GM12865 (cell line): ENCODE measurements at regions not wholly inside any gene's neighbourhood (a gene's known extent, or its start where the extent isn't known, plus 50 kb on each side); places are given as distances from the start of the nearest gene placed in this dataset.

Experiments used
- DNase-seq: peaks from one replicate; pipeline ENCODE4 v3.0.0; 2010; ENCODE audit warnings: low read depth
- H3K4me3 ChIP-seq: 2 replicates; pipeline ENCODE4 v1.5.1; 2011; ENCODE audit warnings: mild to moderate bottlenecking, low read depth, low read length, control low read depth
- TF ChIP-seq, protein P1 (sequence below): IDR thresholded peaks from 2 replicates; pipeline ENCODE4 v1.5.1; 2011; ENCODE audit warnings: low read length, control low read depth, low read depth, inconsistent platforms; ENCODE audit not compliant: insufficient read depth; ENCODE audit errors: missing control alignments

DNA sequence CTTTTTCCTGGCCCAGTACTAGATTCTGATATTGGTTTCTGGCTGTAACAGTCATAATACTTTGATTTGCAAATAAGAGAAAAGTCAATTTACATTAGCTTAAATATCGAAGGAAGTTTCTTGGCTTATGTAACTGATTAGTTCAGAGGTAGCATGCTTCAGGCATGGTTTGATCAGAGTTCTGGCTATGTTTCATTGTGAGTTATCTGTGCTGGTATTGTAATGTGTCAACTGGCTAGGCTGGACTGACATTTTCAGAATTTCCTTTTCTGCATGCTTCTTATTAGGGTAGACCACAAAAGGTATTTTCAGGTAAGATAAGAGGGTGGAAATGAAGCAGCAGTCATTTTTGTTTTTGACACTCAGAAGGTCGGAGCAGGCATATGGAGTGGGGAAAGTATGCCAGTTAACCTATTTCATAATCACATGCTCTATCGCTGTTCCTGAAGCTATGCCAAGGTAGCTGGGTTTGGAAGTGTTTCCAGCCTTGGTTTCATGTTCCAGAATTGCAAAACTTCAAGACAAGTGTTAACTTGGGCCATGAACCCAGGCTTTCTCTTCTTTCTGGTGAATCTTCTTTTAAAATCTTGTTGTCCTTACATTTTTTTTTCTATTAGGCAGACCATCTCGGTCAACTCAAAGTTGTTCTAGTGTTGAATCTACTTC lies 244.9 kb downstream of the DHX35 start:
- DNase-seq: no peak
- TF ChIP-seq, protein P1, sequence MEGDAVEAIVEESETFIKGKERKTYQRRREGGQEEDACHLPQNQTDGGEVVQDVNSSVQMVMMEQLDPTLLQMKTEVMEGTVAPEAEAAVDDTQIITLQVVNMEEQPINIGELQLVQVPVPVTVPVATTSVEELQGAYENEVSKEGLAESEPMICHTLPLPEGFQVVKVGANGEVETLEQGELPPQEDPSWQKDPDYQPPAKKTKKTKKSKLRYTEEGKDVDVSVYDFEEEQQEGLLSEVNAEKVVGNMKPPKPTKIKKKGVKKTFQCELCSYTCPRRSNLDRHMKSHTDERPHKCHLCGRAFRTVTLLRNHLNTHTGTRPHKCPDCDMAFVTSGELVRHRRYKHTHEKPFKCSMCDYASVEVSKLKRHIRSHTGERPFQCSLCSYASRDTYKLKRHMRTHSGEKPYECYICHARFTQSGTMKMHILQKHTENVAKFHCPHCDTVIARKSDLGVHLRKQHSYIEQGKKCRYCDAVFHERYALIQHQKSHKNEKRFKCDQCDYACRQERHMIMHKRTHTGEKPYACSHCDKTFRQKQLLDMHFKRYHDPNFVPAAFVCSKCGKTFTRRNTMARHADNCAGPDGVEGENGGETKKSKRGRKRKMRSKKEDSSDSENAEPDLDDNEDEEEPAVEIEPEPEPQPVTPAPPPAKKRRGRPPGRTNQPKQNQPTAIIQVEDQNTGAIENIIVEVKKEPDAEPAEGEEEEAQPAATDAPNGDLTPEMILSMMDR: no peak
- H3K4me3 ChIP-seq: no peak overlapping the region

DNA sequence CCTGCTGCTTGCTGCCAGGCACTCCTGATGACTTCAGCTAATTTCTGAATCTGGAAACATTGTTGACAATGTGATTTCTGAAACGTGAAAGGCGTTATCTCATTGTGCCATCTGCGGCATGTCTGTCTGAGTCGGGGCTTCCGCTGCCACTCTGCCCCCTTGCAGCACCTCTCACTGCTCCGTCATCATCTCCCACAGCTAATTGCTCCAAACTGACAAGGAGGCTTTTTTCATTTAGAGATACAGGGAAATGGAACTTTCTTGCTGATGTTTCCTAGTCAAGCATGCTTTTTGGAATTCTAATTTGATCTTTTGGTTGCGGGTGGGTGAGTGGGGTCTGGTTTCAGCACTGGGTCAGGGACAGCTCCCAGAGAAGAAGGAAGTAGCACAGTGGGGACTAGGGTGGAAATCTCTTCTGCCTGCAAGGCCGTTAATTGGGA lies 233.5 kb downstream of the DHX35 start:
- no peak for DNase-seq
- TF ChIP-seq, protein P1: no peak
- no peak overlapping the region for H3K4me3 ChIP-seq

DNA sequence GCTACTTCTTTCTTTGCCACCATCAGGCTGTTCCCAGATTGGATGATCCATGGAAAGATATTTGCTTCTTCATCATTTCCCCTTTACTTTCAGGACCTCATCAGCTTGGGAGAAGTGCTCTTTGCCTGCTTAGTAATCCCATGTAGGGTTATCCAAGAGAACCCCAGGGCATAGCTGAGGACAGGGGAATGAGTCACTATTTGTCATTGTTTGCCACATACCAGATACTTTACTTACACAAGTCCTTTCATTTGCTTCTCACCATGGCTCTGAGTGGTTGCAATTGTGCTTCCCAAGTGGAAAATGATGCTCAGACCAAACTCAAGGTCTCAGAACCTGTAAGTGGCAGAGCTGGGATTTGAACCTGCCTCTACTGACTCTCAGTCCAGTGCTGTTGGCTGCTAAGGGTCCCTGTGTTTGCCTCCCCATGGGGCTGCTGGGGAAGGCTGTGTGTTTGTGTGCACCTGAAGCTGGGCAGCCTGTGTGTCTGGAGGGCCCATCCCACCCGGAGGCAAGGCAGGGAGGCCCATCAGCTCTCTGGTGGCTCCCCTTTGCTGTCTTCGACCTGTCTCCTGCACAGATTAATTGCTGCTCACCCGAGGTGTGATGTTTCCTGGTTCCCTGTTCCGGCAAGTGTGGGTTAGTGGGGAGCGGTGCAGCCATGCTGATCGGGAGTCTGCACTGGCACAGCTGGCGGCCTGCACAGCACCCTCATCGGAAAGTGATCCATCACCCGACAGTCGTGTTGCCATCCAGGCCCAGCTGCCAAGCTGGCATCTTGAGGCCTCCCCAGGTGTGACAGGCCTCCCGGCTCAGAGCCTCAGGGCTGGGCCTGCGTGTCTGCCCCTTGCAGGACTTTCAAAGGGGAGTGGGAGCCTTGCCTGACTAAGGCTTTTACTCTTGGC lies 228.8 kb downstream of the DHX35 start:
- H3K4me3 ChIP-seq: no peak overlapping the region
- no peak for DNase-seq
- TF ChIP-seq, protein P1: no peak

DNA sequence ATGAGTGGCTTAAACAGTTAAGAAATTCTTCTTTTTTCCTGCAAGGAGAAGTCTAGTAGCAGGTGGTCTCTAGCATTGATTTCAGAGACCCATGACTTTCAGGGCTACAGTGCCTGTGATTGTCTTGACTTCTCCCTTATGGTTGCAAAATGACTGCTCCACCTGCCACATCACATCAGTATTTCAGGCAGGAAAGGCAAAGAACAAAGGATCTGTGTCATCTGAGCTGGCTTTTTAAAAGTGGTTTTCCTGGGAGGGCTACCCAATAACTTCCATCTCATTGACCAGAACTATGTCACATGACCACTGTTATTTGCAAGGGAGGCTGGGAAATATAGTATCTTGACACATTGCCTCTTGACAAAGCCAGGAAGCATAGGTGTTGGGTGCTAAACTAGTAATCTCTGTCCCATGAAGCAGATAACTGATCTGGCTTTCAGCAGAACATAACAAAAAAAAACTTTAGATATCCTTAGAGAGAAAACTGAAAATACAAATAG lies 226.2 kb downstream of the DHX35 start:
- no peak overlapping the region for H3K4me3 ChIP-seq
- DNase-seq: no peak
- TF ChIP-seq, protein P1: no peak

DNA sequence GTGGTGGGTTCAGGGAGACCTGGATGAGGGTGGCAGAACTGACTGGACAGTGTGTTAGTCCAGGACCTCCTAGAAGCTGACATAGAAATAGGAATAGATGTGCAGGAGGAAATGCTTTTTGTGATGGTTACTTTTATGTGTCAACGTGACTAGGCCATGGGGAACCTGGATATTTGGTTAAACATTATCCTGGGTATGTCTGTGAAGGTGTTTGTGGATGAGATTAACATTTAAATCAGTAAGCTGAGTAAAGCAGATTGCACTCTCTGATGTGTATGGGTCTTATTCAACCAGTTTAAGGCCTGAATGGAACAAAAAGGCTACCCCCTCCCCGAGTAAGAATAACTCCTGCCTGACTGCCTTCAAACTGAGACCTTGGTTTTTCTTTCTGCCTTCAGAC lies 219.3 kb downstream of the DHX35 start:
- DNase-seq: no peak
- TF ChIP-seq, protein P1: no peak
- no peak overlapping the region for H3K4me3 ChIP-seq

DNA sequence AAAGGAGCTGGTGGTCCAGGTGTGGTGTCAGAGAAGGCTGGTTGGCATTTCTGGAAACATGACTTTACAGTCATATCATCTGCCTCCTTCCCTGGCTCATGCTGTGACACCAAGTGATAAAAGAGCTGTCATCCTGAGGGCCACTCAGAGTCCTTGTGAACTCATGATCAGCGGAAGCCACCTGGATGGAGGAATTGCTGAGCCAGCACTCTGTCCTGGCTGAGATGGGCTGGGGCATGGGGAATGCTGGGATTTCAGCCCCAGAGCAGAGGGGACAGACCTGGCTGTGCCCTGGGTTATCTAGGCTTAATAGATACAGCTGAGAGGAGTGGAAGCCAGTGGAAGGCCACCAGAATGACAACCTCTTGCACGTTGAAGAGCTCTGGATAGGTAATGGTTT lies 214.3 kb downstream of the DHX35 start:
- TF ChIP-seq, protein P1: no peak
- no peak overlapping the region for H3K4me3 ChIP-seq
- DNase-seq: no peak
